Cardiac muscle cell (in vitro differentiated cells and primary cell): ENCODE measurements at regions not wholly inside any gene's neighbourhood (a gene's known extent, or its start where the extent isn't known, plus 50 kb on each side); places are given as distances from the start of the nearest gene placed in this dataset.

ENCODE experiments used
- DNase-seq, 2 donors: peaks; one replicate each; pipeline versions ENCODE4 v3.0.0 to v3.0.0-alpha.2; 2010 to 2017; ENCODE audit warnings: low read depth in 1 of 2, low spot score in 1 of 2
- H3K27ac ChIP-seq: fragments of 200-600 bp; sonication (generic); 2 replicates; pipeline ENCODE4 v1.5.1; 2016
- H3K27me3 ChIP-seq: fragments of 200-600 bp; sonication (generic); 2 replicates; pipeline ENCODE4 v1.6.0; 2016; ENCODE audit warnings: control low read depth
- H3K36me3 ChIP-seq: fragments of 200-600 bp; sonication (generic); 2 replicates; pipeline ENCODE4 v1.5.1; 2016; ENCODE audit warnings: control low read depth
- H3K4me1 ChIP-seq: fragments of 200-600 bp; sonication (generic); 2 replicates; pipeline ENCODE4 v1.8.1; 2017; ENCODE audit warnings: low read depth, mild to moderate bottlenecking, mixed run types
- H3K4me3 ChIP-seq: fragments of 200-600 bp; sonication (generic); 2 replicates; pipeline ENCODE4 v1.5.1; 2016; ENCODE audit warnings: mild to moderate bottlenecking
- H3K9me3 ChIP-seq: fragments of 200-600 bp; sonication (generic); 2 replicates; pipeline ENCODE4 v1.5.1; 2017; ENCODE audit warnings: low read depth, mild to moderate bottlenecking, control low read depth
- TF ChIP-seq, protein P1 (sequence below): IDR thresholded peaks from 2 replicates; pipeline ENCODE4 v1.5.1; 2012; ENCODE audit warnings: low read depth, mild to moderate bottlenecking, low read length

DNA sequence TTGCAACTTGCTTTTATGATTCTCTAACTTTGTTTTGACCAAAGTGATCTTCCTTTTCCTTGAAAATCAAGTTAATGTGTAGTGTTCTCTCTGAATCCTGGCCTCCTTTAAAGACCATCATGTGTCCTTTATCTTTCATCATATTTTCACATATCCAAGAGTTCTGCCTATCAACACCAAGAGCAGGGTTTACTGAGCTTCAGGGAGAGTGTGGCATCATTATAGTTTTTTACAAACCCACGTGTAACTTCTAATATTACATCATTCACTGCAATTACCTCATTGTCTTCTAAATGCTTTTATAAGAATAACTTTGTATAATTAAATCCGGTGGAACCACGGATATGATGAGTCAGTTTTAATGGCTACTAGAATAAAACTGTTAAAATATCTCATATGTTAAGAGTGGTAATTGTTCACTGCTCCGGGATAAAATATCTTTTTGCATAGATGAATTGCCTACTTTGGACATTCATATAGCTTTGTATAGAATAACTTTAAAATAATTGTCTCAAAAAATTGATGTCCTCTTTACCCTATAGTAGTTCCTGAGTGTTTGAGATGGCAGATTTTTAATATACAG, 248.8 kb upstream of the GRM7 start:
- no peaks in the 10 kb centered on the region for H3K4me1 ChIP-seq
- H3K27me3 ChIP-seq = no peaks in the 10 kb centered on the region
- H3K36me3 ChIP-seq = no peaks in the 10 kb centered on the region
- H3K27ac ChIP-seq = no peak overlapping the region
- no peak for DNase-seq
- TF ChIP-seq, protein P1, sequence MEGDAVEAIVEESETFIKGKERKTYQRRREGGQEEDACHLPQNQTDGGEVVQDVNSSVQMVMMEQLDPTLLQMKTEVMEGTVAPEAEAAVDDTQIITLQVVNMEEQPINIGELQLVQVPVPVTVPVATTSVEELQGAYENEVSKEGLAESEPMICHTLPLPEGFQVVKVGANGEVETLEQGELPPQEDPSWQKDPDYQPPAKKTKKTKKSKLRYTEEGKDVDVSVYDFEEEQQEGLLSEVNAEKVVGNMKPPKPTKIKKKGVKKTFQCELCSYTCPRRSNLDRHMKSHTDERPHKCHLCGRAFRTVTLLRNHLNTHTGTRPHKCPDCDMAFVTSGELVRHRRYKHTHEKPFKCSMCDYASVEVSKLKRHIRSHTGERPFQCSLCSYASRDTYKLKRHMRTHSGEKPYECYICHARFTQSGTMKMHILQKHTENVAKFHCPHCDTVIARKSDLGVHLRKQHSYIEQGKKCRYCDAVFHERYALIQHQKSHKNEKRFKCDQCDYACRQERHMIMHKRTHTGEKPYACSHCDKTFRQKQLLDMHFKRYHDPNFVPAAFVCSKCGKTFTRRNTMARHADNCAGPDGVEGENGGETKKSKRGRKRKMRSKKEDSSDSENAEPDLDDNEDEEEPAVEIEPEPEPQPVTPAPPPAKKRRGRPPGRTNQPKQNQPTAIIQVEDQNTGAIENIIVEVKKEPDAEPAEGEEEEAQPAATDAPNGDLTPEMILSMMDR = no peak
- no peaks in the 10 kb centered on the region for H3K9me3 ChIP-seq
- H3K4me3 ChIP-seq = no peak overlapping the region

DNA sequence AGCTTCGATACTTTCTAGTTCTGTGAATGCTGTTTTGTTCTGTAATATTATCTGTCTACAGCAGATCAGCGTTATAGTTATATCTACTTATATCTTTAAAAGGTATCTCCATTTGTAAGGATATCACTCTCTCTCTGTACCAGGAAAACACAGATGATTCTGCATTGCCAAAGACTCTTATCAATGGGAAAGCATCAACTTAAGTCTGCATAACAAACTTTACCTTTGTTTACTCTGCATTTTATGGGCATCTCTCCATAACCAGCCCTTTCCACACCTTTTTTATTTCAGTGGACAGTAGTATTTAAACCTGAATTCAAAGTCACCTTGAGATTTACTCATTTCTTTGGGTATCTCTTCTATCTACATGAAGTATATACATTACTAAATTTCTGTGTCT, 238.7 kb upstream of the GRM7 start:
- no peak overlapping the region for H3K4me3 ChIP-seq
- no peak overlapping the region for H3K27ac ChIP-seq
- H3K36me3 ChIP-seq = no peaks in the 10 kb centered on the region
- no peaks in the 10 kb centered on the region for H3K4me1 ChIP-seq
- no peak for DNase-seq
- no peaks in the 10 kb centered on the region for H3K27me3 ChIP-seq
- TF ChIP-seq, protein P1 = no peak
- H3K9me3 ChIP-seq = no peaks in the 10 kb centered on the region

DNA sequence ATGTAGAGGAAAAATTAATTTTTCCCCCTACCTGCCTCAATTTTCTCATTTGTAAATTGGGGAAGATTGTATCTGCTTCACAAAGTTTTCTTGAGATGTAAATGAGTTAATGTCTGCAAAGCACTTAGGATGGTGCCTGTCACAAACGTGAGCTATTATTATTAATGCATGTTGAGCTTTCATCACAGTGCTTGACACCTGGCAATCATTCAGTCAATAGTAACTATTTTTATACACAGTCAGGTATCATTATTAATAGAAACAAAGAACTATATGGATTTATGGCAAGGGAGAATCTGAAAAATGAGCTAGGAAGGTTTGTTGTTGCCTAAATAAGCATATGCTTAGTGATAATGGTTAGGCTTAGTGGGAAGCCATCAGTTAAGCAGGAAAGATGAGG, 238.2 kb upstream of the GRM7 start:
- Histone ChIP-seq H3K4me3 (no peak overlapping the region), H3K27me3 (no peaks in the 10 kb centered on the region), H3K9me3 (no peaks in the 10 kb centered on the region), H3K27ac (no peak overlapping the region), H3K4me1 (no peaks in the 10 kb centered on the region), H3K36me3 (no peaks in the 10 kb centered on the region)
- TF ChIP-seq, protein P1 = no peak
- DNase-seq = no peak

DNA sequence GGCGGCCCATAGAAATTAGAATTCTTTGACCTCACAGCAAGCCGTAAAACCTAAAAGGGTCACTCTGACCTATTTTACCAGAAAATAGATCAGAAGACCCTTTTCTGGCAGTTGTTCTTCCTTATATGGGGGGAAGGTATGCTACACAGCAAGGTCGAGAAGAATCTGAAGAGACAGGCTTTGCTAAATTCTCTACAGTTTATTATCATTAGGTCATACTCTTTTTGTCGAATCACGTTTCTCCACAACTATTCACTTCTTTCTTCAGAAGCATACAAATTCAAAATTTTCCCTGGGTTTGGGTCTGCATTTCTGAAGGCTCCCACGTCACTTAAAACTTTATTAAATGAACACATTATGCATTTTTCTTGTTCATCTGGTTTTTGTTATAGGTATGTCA, 229.5 kb upstream of the GRM7 start:
- Histone ChIP-seq H3K9me3 (no peaks in the 10 kb centered on the region), H3K27me3 (no peaks in the 10 kb centered on the region), H3K4me1 (no peaks in the 10 kb centered on the region), H3K36me3 (no peaks in the 10 kb centered on the region), H3K27ac (no peak overlapping the region), H3K4me3 (no peak overlapping the region)
- TF ChIP-seq, protein P1 = no peak
- no peak for DNase-seq

DNA sequence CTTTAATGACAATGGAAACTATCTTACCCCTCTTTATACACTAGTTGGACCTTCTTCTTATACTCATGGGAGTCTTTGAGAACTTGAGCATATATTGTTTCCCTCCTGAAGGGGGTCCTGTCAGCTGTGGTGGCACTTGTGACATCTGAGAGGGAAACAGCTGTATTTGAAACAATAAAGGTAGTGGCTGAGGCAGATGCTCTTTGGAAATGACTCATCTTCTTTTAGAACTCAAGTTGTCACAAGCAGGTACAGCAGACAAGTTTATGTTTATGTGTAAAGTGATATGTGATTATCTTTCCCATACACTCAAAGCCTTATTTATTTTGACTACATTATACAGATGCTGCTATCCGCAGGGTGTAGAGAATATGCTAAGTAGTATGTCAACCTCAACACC, 220.0 kb upstream of the GRM7 start:
- TF ChIP-seq, protein P1 = no peak
- no peak overlapping the region for H3K4me3 ChIP-seq
- no peaks in the 10 kb centered on the region for H3K9me3 ChIP-seq
- H3K27me3 ChIP-seq = no peaks in the 10 kb centered on the region
- DNase-seq = no peak
- no peaks in the 10 kb centered on the region for H3K36me3 ChIP-seq
- H3K27ac ChIP-seq = no peak overlapping the region
- no peaks in the 10 kb centered on the region for H3K4me1 ChIP-seq
